Gastrocnemius medialis (tissue), 4 donors: ENCODE measurements at regions not wholly inside any gene's neighbourhood (a gene's known extent, or its start where the extent isn't known, plus 50 kb on each side); places are given as distances from the start of the nearest gene placed in this dataset.

Experiments
- POLR2A ChIP-seq, 2 donors: fragments of 450-650 bp; IDR thresholded peaks; one replicate each; pipeline ENCODE4 v1.6.1; 2017; ENCODE audit warnings: antibody characterized with exemption in 2 of 2, mild to moderate bottlenecking in 2 of 2, moderate library complexity in 2 of 2
- TF ChIP-seq, protein P1 (sequence below), 5 experiments: fragments of 450-650 bp in 3 of 5; fragments of 200-600 bp in 2 of 5; sonication (generic) in 2 of 5; IDR thresholded peaks in 4 of 5; conservative IDR thresholded peaks in 1 of 5; 1 replicate in 4 of 5; 2 replicates in 1 of 5; pipeline ENCODE4 v1.5.1; 2016 to 2019; ENCODE audit warnings: antibody characterized with exemption in 5 of 5, mild to moderate bottlenecking in 3 of 5, moderate library complexity in 3 of 5

DNA sequence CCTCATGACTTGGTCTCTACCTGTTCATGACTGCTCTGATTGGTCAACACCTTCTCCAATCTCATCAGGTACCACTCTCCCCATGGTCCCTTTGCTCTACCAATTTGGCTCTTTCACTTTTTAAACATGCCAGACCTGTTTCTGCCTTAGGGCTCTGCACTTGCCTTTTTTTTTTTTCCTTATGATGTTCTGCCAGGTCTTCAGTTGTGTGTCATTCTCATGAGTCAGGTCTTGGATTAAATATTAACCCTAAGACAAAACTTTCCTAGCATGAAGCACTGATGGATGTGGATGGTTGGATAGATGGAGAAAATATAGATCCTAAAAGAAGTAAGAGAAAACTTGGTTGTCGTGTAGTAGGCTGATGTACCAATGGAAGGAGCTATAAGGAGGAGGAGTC lies 219.3 kb downstream of the TTC32 start:
- TF ChIP-seq, protein P1, sequence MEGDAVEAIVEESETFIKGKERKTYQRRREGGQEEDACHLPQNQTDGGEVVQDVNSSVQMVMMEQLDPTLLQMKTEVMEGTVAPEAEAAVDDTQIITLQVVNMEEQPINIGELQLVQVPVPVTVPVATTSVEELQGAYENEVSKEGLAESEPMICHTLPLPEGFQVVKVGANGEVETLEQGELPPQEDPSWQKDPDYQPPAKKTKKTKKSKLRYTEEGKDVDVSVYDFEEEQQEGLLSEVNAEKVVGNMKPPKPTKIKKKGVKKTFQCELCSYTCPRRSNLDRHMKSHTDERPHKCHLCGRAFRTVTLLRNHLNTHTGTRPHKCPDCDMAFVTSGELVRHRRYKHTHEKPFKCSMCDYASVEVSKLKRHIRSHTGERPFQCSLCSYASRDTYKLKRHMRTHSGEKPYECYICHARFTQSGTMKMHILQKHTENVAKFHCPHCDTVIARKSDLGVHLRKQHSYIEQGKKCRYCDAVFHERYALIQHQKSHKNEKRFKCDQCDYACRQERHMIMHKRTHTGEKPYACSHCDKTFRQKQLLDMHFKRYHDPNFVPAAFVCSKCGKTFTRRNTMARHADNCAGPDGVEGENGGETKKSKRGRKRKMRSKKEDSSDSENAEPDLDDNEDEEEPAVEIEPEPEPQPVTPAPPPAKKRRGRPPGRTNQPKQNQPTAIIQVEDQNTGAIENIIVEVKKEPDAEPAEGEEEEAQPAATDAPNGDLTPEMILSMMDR (IDR thresholded peaks at IDR 0.05 in 4 of 5, conservative IDR thresholded peaks at IDR 0.05 in 1 of 5), result no peak
- TF ChIP-seq POLR2A (IDR thresholded peaks at IDR 0.05), result no peak
